CD4-positive, alpha-beta T cell (primary cell): ENCODE measurements at regions not wholly inside any gene's neighbourhood (a gene's known extent, or its start where the extent isn't known, plus 50 kb on each side); places are given as distances from the start of the nearest gene placed in this dataset.

Experiments
- ATAC-seq: fragments of 200-7000 bp; cut with Tn5 transposase; one replicate; pipeline ENCODE4 v1.10.0; 2022; ENCODE audit warnings: mild to moderate bottlenecking; ENCODE audit not compliant: poor library complexity
- CTCF ChIA-PET: fragments of 350-600 bp; sonication (Branson Sonifier 250); formaldehyde crosslinking; loops from one replicate; lab custom pipeline; 2021; ENCODE audit warnings: antibody characterized with exemption, inconsistent platforms; lab: Charles Lee
- POLR2A ChIA-PET: fragments of 350-600 bp; sonication (Branson Sonifier 250); formaldehyde crosslinking; loops from one replicate; lab custom pipeline; 2021; ENCODE audit warnings: antibody characterized with exemption, inconsistent platforms; lab: Charles Lee
- DNase-seq, 14 experiments: peaks; one replicate each; pipeline ENCODE4 v3.0.0-alpha.2; 2013 to 2020; ENCODE audit warnings: mixed read lengths in 2 of 14
- H3K27ac ChIP-seq, 2 donors: one replicate each; pipeline versions ENCODE4 v1.5.1 to v1.7.0; 2013; ENCODE audit warnings: low read length in 2 of 2, low read depth in 1 of 2, mild to moderate bottlenecking in 1 of 2
- H3K27me3 ChIP-seq, 2 experiments: 1 replicate in 1 of 2; 2 replicates in 1 of 2; pipeline versions ENCODE4 v1.6.1 to v1.7.0; 2013; ENCODE audit warnings: low read length in 2 of 2, control low read depth in 1 of 2, mild to moderate bottlenecking in 1 of 2, moderate library complexity in 1 of 2; ENCODE audit not compliant: insufficient read depth in 2 of 2, control insufficient read depth in 1 of 2
- H3K36me3 ChIP-seq: one replicate; pipeline ENCODE4 v1.6.1; 2013; ENCODE audit warnings: low read length, control low read depth; ENCODE audit not compliant: insufficient read depth
- H3K4me1 ChIP-seq: one replicate; pipeline ENCODE4 v1.6.1; 2013; ENCODE audit warnings: low read length, control low read depth; ENCODE audit not compliant: insufficient read depth
- H3K4me3 ChIP-seq: one replicate; pipeline ENCODE4 v1.5.1; 2013; ENCODE audit warnings: mild to moderate bottlenecking, low read length, moderate library complexity
- H3K9me3 ChIP-seq, 2 experiments: 1 replicate in 1 of 2; 2 replicates in 1 of 2; pipeline versions ENCODE4 v1.6.1 to v1.7.0; 2013; ENCODE audit warnings: low read length in 2 of 2, mild to moderate bottlenecking in 2 of 2, control low read depth in 1 of 2, moderate library complexity in 1 of 2; ENCODE audit not compliant: control insufficient read depth in 1 of 2, insufficient read depth in 1 of 2
- H3K27ac Mint-ChIP-seq: one replicate; pipeline ENCODE4 v1.8.0; 2020; ENCODE audit warnings: mixed read lengths
- H3K27me3 Mint-ChIP-seq: one replicate; pipeline ENCODE4 v1.8.0; 2021; ENCODE audit warnings: mixed read lengths
- H3K36me3 Mint-ChIP-seq: one replicate; pipeline ENCODE4 v1.8.0; 2021; ENCODE audit warnings: low read depth, mixed read lengths
- H3K4me1 Mint-ChIP-seq: one replicate; pipeline ENCODE4 v1.8.0; 2021; ENCODE audit warnings: low read depth, mixed read lengths
- H3K4me3 Mint-ChIP-seq: one replicate; pipeline ENCODE4 v1.8.0; 2020; ENCODE audit warnings: mild to moderate bottlenecking, mixed read lengths
- H3K9me3 Mint-ChIP-seq: one replicate; pipeline ENCODE4 v1.8.0; 2020; ENCODE audit warnings: mixed read lengths
- intact Hi-C, 2 experiments: fragments of 100-400 bp; cut with DNase I in 1 of 2; cut with micrococcal nuclease in 1 of 2; formaldehyde crosslinking; loops; one replicate each; pipeline versions ENCODE4 v1.15.1 to v1.9.0; 2023 to 2025; cut with DNase I, micrococcal nuclease
- TF ChIP-seq, protein P1 (sequence below): fragments of 200-600 bp; IDR thresholded peaks from one replicate; pipeline ENCODE4 v1.8.0; 2022; ENCODE audit warnings: antibody characterized with exemption, mild to moderate bottlenecking

DNA sequence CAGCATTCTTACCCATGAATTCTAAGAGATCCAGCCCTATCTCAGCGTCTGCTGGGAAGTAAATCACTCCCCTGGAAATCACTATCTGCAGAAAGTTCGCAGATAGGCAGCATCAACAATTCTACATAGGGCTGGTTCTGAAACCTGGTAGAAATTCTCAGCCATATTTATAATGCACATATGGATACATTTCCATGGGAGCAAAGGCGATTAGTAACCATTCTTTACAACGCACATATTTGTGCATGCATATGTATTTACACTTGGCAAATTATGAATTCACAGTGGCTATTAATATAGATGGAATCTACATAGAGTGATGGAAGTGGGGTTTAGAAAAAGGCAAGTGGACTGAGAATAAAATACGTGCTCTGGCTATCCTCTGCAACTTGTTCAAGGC lies 128.0 kb upstream of the FOXB1 start:
- TF ChIP-seq, protein P1, sequence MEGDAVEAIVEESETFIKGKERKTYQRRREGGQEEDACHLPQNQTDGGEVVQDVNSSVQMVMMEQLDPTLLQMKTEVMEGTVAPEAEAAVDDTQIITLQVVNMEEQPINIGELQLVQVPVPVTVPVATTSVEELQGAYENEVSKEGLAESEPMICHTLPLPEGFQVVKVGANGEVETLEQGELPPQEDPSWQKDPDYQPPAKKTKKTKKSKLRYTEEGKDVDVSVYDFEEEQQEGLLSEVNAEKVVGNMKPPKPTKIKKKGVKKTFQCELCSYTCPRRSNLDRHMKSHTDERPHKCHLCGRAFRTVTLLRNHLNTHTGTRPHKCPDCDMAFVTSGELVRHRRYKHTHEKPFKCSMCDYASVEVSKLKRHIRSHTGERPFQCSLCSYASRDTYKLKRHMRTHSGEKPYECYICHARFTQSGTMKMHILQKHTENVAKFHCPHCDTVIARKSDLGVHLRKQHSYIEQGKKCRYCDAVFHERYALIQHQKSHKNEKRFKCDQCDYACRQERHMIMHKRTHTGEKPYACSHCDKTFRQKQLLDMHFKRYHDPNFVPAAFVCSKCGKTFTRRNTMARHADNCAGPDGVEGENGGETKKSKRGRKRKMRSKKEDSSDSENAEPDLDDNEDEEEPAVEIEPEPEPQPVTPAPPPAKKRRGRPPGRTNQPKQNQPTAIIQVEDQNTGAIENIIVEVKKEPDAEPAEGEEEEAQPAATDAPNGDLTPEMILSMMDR: no peak
- no peak overlapping the region for H3K4me3 Mint-ChIP-seq
- peaks cover 29% of the 10 kb centered on the region for H3K27me3 Mint-ChIP-seq
- intact Hi-C loops: no loop called here
- Histone ChIP-seq H3K4me1 (no peaks in the 10 kb centered on the region), H3K27me3 (peaks cover 0 to 9% of the 10 kb centered on the region in 2 experiments), H3K36me3 (no peaks in the 10 kb centered on the region), H3K27ac (no peak overlapping the region), H3K4me3 (no peak overlapping the region), H3K9me3 (no peaks in the 10 kb centered on the region)
- ChIA-PET CTCF (no interaction called here), POLR2A (no interaction called here)
- no peaks in the 10 kb centered on the region for H3K9me3 Mint-ChIP-seq
- DNase-seq (no peak), ATAC-seq (no peak)
- H3K36me3 Mint-ChIP-seq: no peaks in the 10 kb centered on the region
- no peak overlapping the region for H3K27ac Mint-ChIP-seq
- H3K4me1 Mint-ChIP-seq: no peaks in the 10 kb centered on the region

DNA sequence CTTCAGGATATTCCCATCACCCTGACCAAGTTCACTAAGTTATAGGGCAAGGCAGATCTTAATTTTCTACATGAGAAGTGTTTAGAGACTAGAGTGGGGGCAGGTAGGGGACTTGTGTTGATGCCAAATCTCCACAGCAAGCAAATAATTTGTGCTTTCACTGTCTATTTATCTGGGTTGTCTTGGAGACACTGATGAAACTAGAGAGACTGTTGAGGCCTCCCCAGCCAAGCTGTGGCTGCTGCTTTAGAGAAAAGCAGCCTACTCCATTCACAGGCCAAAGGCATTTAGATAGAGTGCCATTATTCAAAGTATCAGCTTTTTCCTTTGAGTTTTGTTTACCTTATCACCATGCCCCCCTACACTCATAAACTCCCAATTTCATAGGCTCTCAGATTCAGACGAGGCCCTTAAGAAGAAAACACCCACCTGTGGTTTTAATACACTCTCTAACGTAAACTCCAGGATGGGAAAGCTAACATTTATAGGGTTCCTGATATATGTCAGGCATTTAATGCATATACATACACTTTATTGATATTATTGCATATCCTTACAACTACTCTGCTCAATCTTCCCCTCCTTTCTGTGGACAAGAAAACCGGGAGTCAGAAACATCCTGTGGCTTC lies 130.4 kb upstream of the FOXB1 start:
- ChIA-PET POLR2A (no interaction called here), CTCF (no interaction called here)
- H3K4me3 ChIP-seq: no peak overlapping the region

DNA sequence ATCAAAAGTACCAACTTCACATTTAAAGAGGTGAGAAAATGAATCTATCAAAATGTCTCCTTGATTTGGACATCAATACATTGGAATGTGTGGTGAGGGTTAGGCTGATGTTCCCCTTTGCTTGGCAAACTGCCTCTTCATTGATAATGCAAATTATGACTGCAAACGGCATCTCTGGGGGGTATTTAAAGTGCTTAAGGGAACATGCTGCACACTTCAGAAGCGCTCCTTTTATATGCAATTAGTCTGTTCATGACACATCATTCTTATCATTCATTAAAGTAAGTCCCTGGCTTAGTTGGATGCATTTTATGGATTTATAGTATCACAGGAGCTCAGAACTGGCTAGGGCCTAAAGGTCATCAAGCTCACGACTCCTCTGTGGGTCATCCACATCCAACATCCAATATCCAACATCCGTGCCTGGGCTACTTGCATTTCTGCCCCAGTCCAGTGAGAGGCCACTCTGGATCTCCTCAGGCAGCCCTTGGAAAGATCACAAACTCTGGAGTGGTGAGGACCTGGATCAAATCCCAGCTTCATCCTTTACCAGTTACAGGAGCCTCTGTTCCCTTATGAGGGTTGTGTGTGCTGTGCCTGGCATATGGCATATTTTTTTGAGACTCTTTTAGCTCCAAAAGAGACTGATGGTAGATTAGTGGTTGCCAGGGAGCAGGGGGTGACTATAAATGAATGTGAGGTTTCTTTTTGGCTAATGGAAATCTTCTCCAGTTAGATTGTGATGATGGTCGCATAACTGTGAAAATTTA lies 136.8 kb upstream of the FOXB1 start:
- H3K4me3 Mint-ChIP-seq: no peak overlapping the region
- CTCF ChIA-PET: interaction anchor here (1.0 kb wide), 1 partner anchor 9 kb away, joined by 3 read pairs; no protein-coding TSS in a partner anchor
- Histone ChIP-seq H3K4me3 (no peak overlapping the region), H3K4me1 (no peaks in the 10 kb centered on the region), H3K27ac (no peak overlapping the region), H3K9me3 (no peaks in the 10 kb centered on the region), H3K27me3 (peaks cover 0 to 2% of the 10 kb centered on the region in 2 experiments), H3K36me3 (no peaks in the 10 kb centered on the region)
- DNase-seq (no peak), ATAC-seq (no peak)
- intact Hi-C loops: no loop called here
- no peaks in the 10 kb centered on the region for H3K36me3 Mint-ChIP-seq
- no peaks in the 10 kb centered on the region for H3K4me1 Mint-ChIP-seq
- TF ChIP-seq, protein P1: no peak
- H3K27me3 Mint-ChIP-seq: peaks cover 8% of the 10 kb centered on the region
- no peak overlapping the region for H3K27ac Mint-ChIP-seq
- no peaks in the 10 kb centered on the region for H3K9me3 Mint-ChIP-seq
- POLR2A ChIA-PET: interaction anchor here (0.6 kb wide), 1 partner anchor 19 kb away, joined by 3 read pairs; no protein-coding TSS in a partner anchor

More for the DNA sequence above, 130.4 kb upstream of the FOXB1 start:
- Mint-ChIP-seq H3K4me3 (no peak overlapping the region), H3K9me3 (no peaks in the 10 kb centered on the region), H3K36me3 (no peaks in the 10 kb centered on the region), H3K27ac (no peak overlapping the region), H3K27me3 (peaks cover 25% of the 10 kb centered on the region), H3K4me1 (no peaks in the 10 kb centered on the region)
- peaks cover 0 to 5% of the 10 kb centered on the region in 2 experiments for H3K27me3 ChIP-seq
- no peaks in the 10 kb centered on the region for H3K36me3 ChIP-seq
- TF ChIP-seq, protein P1: no peak
- H3K4me1 ChIP-seq: no peaks in the 10 kb centered on the region
- H3K27ac ChIP-seq: no peak overlapping the region
- DNase-seq: no peak
- intact Hi-C loops: no loop called here
- no peak for ATAC-seq
- H3K9me3 ChIP-seq: no peaks in the 10 kb centered on the region
